Endothelial cell of umbilical vein (primary cell): ENCODE measurements at regions not wholly inside any gene's neighbourhood (a gene's known extent, or its start where the extent isn't known, plus 50 kb on each side); places are given as distances from the start of the nearest gene placed in this dataset.

ENCODE experiments used
- EZH2 ChIP-seq: IDR thresholded peaks from 2 replicates; pipeline ENCODE4 v1.6.1; 2012; ENCODE audit warnings: borderline replicate concordance, low read depth, mild to moderate bottlenecking, moderate library complexity, low read length, inconsistent platforms; ENCODE audit not compliant: severe bottlenecking
- FOS ChIP-seq: IDR thresholded peaks from 2 replicates; pipeline ENCODE4 v1.6.1; 2011; ENCODE audit warnings: mild to moderate bottlenecking, low read length, moderate library complexity, borderline replicate concordance; ENCODE audit not compliant: insufficient read depth
- MAX ChIP-seq: IDR thresholded peaks from 2 replicates; pipeline ENCODE4 v1.6.1; 2011; ENCODE audit not compliant: insufficient read depth, insufficient read length
- MYC ChIP-seq: IDR thresholded peaks from one replicate; pipeline ENCODE4 v1.6.1; 2011; ENCODE audit warnings: mild to moderate bottlenecking, low read depth, low read length
- POLR2A ChIP-seq: IDR thresholded peaks from 2 replicates; pipeline ENCODE4 v1.6.1; 2012; ENCODE audit warnings: low read depth, mild to moderate bottlenecking, control low read depth, low read length
- POLR2AphosphoS5 ChIP-seq: IDR thresholded peaks from 2 replicates; pipeline ENCODE4 v1.6.1; 2012; ENCODE audit warnings: low read depth, mild to moderate bottlenecking, control low read depth, low read length, moderate library complexity; ENCODE audit not compliant: insufficient read depth
- TF ChIP-seq, protein P1 (sequence below), 2 donors: IDR thresholded peaks; 1 replicate in 1 of 2; 2 replicates in 1 of 2; pipeline ENCODE4 v1.5.1; 2011; ENCODE audit warnings: low read length in 2 of 2, mild to moderate bottlenecking in 2 of 2, moderate library complexity in 2 of 2, control low read depth in 1 of 2, inconsistent platforms in 1 of 2, low read depth in 1 of 2; ENCODE audit not compliant: insufficient read depth in 1 of 2; ENCODE audit errors: extremely low read depth in 1 of 2

- TF ChIP-seq, protein P1, sequence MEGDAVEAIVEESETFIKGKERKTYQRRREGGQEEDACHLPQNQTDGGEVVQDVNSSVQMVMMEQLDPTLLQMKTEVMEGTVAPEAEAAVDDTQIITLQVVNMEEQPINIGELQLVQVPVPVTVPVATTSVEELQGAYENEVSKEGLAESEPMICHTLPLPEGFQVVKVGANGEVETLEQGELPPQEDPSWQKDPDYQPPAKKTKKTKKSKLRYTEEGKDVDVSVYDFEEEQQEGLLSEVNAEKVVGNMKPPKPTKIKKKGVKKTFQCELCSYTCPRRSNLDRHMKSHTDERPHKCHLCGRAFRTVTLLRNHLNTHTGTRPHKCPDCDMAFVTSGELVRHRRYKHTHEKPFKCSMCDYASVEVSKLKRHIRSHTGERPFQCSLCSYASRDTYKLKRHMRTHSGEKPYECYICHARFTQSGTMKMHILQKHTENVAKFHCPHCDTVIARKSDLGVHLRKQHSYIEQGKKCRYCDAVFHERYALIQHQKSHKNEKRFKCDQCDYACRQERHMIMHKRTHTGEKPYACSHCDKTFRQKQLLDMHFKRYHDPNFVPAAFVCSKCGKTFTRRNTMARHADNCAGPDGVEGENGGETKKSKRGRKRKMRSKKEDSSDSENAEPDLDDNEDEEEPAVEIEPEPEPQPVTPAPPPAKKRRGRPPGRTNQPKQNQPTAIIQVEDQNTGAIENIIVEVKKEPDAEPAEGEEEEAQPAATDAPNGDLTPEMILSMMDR (IDR thresholded peaks at IDR 0.05; ENCODE audit: extremely low read depth in 1 of 2, insufficient read depth in 1 of 2, low read depth in 1 of 2, low read length in 2 of 2): no peak
- no peak for TF ChIP-seq POLR2A
- TF ChIP-seq POLR2AphosphoS5: no peak
- TF ChIP-seq EZH2: no peak
- TF ChIP-seq MYC: no peak
- no peak for TF ChIP-seq MAX
- no peak for TF ChIP-seq FOS
Measured at GRCh38 chr3:115409596-115409995, 213.7 kb upstream of the GAP43 start.
